ENCODE measurements at regions not wholly inside any gene's neighbourhood (a gene's known extent, or its start where the extent isn't known, plus 50 kb on each side); places are given as distances from the start of the nearest gene placed in this dataset.

- BruUV-seq (replicated peaks) = no TSS peak
- no peak for DNase-seq (ENCODE audit: low spot score)
- H3K27me3 ChIP-seq (replicated peaks; ENCODE audit: insufficient read depth, low read depth, low read length, poor library complexity) = no peaks in the 10 kb centered on the region
- H3K27ac ChIP-seq (ENCODE audit: low read depth, low read length, poor library complexity, severe bottlenecking) = no peak overlapping the region
- H3K36me3 ChIP-seq (ENCODE audit: insufficient read depth, low read length, poor library complexity, severe bottlenecking) = no peaks in the 10 kb centered on the region
- H3K4me3 ChIP-seq (ENCODE audit: low read depth, low read length, poor library complexity, severe bottlenecking) = no peak overlapping the region
- intact Hi-C loops (cut with micrococcal nuclease; ENCODE audit: unreplicated experiment) = no loop called here
- H3K9me3 ChIP-seq (ENCODE audit: low read depth, low read length, poor library complexity, severe bottlenecking) = no peaks in the 10 kb centered on the region
- CTCF ChIA-PET = no interaction called here
- POLR2A ChIA-PET (ENCODE audit: low non-redundant PET) = no interaction called here
- TF ChIP-seq EZH2 (IDR thresholded peaks at IDR 0.05; ENCODE audit: borderline replicate concordance, low read depth, low read length, poor library complexity, severe bottlenecking) = no peak
- TF ChIP-seq, protein P1, sequence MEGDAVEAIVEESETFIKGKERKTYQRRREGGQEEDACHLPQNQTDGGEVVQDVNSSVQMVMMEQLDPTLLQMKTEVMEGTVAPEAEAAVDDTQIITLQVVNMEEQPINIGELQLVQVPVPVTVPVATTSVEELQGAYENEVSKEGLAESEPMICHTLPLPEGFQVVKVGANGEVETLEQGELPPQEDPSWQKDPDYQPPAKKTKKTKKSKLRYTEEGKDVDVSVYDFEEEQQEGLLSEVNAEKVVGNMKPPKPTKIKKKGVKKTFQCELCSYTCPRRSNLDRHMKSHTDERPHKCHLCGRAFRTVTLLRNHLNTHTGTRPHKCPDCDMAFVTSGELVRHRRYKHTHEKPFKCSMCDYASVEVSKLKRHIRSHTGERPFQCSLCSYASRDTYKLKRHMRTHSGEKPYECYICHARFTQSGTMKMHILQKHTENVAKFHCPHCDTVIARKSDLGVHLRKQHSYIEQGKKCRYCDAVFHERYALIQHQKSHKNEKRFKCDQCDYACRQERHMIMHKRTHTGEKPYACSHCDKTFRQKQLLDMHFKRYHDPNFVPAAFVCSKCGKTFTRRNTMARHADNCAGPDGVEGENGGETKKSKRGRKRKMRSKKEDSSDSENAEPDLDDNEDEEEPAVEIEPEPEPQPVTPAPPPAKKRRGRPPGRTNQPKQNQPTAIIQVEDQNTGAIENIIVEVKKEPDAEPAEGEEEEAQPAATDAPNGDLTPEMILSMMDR (conservative IDR thresholded peaks at IDR 0.05; ENCODE audit: low read depth, low read length) = no peak
- no peaks in the 10 kb centered on the region for H3K4me1 ChIP-seq (ENCODE audit: insufficient read depth, low read length, poor library complexity, severe bottlenecking)
These were observed 1355.8 kb upstream of the PRMT6 start for GRCh38 chr1:105700723-105701122.

- Histone ChIP-seq H3K4me3 (ENCODE audit: low read depth, low read length, poor library complexity, severe bottlenecking) (no peak overlapping the region), H3K27me3 (replicated peaks; ENCODE audit: insufficient read depth, low read depth, low read length, poor library complexity) (no peaks in the 10 kb centered on the region), H3K27ac (ENCODE audit: low read depth, low read length, poor library complexity, severe bottlenecking) (no peak overlapping the region), H3K9me3 (ENCODE audit: low read depth, low read length, poor library complexity, severe bottlenecking) (no peaks in the 10 kb centered on the region), H3K36me3 (ENCODE audit: insufficient read depth, low read length, poor library complexity, severe bottlenecking) (no peaks in the 10 kb centered on the region), H3K4me1 (ENCODE audit: insufficient read depth, low read length, poor library complexity, severe bottlenecking) (no peaks in the 10 kb centered on the region)
- ChIA-PET POLR2A (ENCODE audit: low non-redundant PET) (no interaction called here), CTCF (no interaction called here)
- intact Hi-C loops (cut with micrococcal nuclease; ENCODE audit: unreplicated experiment) = no loop called here
- BruUV-seq (replicated peaks) = no TSS peak
- no peak for TF ChIP-seq EZH2 (IDR thresholded peaks at IDR 0.05; ENCODE audit: borderline replicate concordance, low read depth, low read length, poor library complexity, severe bottlenecking)
- TF ChIP-seq, protein P1 (conservative IDR thresholded peaks at IDR 0.05; ENCODE audit: low read depth, low read length) = no peak
- no peak for DNase-seq (ENCODE audit: low spot score)
These were observed 1332.2 kb upstream of the PRMT6 start for GRCh38 chr1:105724286-105724685.

DNA sequence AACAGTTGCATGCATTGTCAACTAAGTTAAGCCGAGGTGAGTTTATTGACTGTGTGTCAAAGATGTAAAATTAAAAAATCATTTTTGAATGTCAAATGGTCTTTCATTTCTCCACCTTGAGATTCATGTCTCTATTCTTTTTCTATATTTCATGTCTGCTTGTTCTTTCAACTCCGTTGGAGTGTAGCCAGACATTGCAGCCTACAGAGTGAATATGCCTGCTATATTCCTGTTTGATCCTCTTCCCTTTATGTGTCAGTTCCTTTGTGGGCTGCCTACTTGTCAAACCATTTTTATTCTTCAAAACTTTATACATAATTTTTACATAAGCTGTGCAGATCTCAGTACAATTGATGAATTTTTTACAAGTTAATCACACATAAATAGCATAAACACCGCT lies 1325.8 kb upstream of the PRMT6 start:
- ChIA-PET CTCF (no interaction called here), POLR2A (ENCODE audit: low non-redundant PET) (no interaction called here)
- no peaks in the 10 kb centered on the region for H3K4me1 ChIP-seq (ENCODE audit: insufficient read depth, low read length, poor library complexity, severe bottlenecking)
- no peak overlapping the region for H3K4me3 ChIP-seq (ENCODE audit: low read depth, low read length, poor library complexity, severe bottlenecking)
- DNase-seq (ENCODE audit: low spot score) = no peak
- H3K9me3 ChIP-seq (ENCODE audit: low read depth, low read length, poor library complexity, severe bottlenecking) = no peaks in the 10 kb centered on the region
- intact Hi-C loops (cut with micrococcal nuclease; ENCODE audit: unreplicated experiment) = no loop called here
- H3K27ac ChIP-seq (ENCODE audit: low read depth, low read length, poor library complexity, severe bottlenecking) = no peak overlapping the region
- BruUV-seq (replicated peaks) = no TSS peak
- H3K27me3 ChIP-seq (replicated peaks; ENCODE audit: insufficient read depth, low read depth, low read length, poor library complexity) = no peaks in the 10 kb centered on the region
- H3K36me3 ChIP-seq (ENCODE audit: insufficient read depth, low read length, poor library complexity, severe bottlenecking) = no peaks in the 10 kb centered on the region
- no peak for TF ChIP-seq EZH2 (IDR thresholded peaks at IDR 0.05; ENCODE audit: borderline replicate concordance, low read depth, low read length, poor library complexity, severe bottlenecking)
- TF ChIP-seq, protein P1 (conservative IDR thresholded peaks at IDR 0.05; ENCODE audit: low read depth, low read length) = no peak

All from A673 (cell line).